ENCODE measurements at regions not wholly inside any gene's neighbourhood (a gene's known extent, or its start where the extent isn't known, plus 50 kb on each side); places are given as distances from the start of the nearest gene placed in this dataset.
"Not testable (repeated sequence)": the region's sequence is repeated elsewhere in the genome, so short reads cannot be mapped to it uniquely, and the experiment has no call there.

DNA sequence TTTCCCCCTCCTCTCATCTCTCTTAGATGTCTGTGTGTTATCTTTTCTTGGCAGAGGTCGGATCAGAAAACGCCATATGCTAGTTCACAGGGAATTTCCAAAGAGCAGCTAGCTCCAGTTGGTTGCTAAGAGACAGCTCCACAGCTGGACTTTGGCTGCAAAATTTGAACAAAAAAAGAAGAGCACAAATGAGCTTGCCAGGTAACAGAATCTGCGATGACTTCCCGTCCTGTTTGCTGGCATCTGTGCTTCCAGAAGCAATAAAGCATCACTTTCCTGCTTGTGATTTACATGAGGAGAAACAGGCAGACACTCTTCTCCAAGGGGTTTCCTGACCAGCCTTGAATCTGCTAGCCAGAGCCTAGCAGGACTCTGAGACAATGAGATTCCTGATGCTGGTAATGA lies 596.0 kb upstream of the B3GAT1 start:
- H3K4me1 ChIP-seq, result no peaks in the 10 kb centered on the region
- TF ChIP-seq CTCF (IDR thresholded peaks at IDR 0.05) (no peak), POLR2A (IDR thresholded peaks at IDR 0.05) (no peak)
- DNase-seq, result no peak
- no peaks in the 10 kb centered on the region for H3K36me3 ChIP-seq
- no peak overlapping the region for H3K4me3 ChIP-seq (replicated peaks in 1 of 3)
- intact Hi-C loops (cut with DNase I), result no loop called here
- no peak overlapping the region for H3K27ac ChIP-seq
- 37 to 41% methylated on average over 4 of the region's 4 CpGs for WGBS, 2 donors
- H3K27me3 ChIP-seq, result no peaks in the 10 kb centered on the region
- H3K9me3 ChIP-seq, result no peaks in the 10 kb centered on the region

GRCh38 chr11:135006800-135007199 lies 594.8 kb upstream of the B3GAT1 start:
- no peaks in the 10 kb centered on the region for H3K9me3 ChIP-seq
- H3K36me3 ChIP-seq, result no peaks in the 10 kb centered on the region
- intact Hi-C loops (cut with DNase I), result no loop called here
- H3K27ac ChIP-seq, result no peak overlapping the region
- 74 to 83% methylated on average over 3 to 4 of the region's 4 CpGs for WGBS, 2 donors
- no peak overlapping the region for H3K4me3 ChIP-seq (replicated peaks in 1 of 3)
- DNase-seq, result no peak
- H3K27me3 ChIP-seq, result no peaks in the 10 kb centered on the region
- TF ChIP-seq CTCF (IDR thresholded peaks at IDR 0.05), result no peak
- TF ChIP-seq POLR2A (IDR thresholded peaks at IDR 0.05), result no peak
- no peaks in the 10 kb centered on the region for H3K4me1 ChIP-seq

- Histone ChIP-seq H3K4me1 (no peaks in the 10 kb centered on the region), H3K27me3 (no peaks in the 10 kb centered on the region), H3K9me3 (no peaks in the 10 kb centered on the region), H3K36me3 (no peaks in the 10 kb centered on the region), H3K27ac (no peak overlapping the region), H3K4me3 (replicated peaks in 1 of 3) (no peak overlapping the region)
- no peak for DNase-seq
- no peak for TF ChIP-seq CTCF (IDR thresholded peaks at IDR 0.05)
- WGBS, 2 donors, result 29 to 49% methylated on average over 4 to 5 of the region's 5 CpGs
- intact Hi-C loops (cut with DNase I), result no loop called here
These were observed 592.5 kb upstream of the B3GAT1 start for GRCh38 chr11:135004495-135004894.

DNA sequence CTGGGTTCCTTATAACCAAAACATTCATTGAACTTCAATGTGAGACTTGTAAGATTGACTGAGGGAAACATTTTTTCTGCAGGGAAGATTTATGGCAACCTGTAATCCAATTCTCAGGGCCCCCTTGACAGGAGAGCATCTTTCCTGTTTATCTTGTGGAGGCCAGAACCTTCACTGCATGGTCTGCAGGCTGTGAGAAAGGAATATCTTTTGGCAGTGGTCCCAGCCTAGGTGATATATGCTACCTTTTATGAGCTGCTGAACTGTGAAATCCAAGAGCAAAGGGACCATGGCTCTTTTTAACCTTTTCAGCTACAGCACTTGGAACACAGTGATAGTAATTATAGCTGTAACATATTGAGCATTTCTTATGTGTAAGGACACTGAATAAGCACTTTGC lies 590.2 kb upstream of the B3GAT1 start:
- intact Hi-C loops (cut with DNase I), result no loop called here
- H3K27ac ChIP-seq, result no peak overlapping the region
- H3K4me3 ChIP-seq (replicated peaks in 1 of 3), result no peak overlapping the region
- H3K9me3 ChIP-seq, result no peaks in the 10 kb centered on the region
- DNase-seq, result no peak
- no peaks in the 10 kb centered on the region for H3K27me3 ChIP-seq
- TF ChIP-seq CTCF (IDR thresholded peaks at IDR 0.05), result no peak
- TF ChIP-seq POLR2A (IDR thresholded peaks at IDR 0.05), result no peak
- H3K4me1 ChIP-seq, result no peaks in the 10 kb centered on the region
- no peaks in the 10 kb centered on the region for H3K36me3 ChIP-seq

GRCh38 chr11:135001581-135001980 lies 589.5 kb upstream of the B3GAT1 start:
- Histone ChIP-seq H3K27me3 (no peaks in the 10 kb centered on the region), H3K27ac (no peak overlapping the region), H3K4me3 (replicated peaks in 1 of 3) (no peak overlapping the region), H3K4me1 (no peaks in the 10 kb centered on the region), H3K36me3 (no peaks in the 10 kb centered on the region), H3K9me3 (no peaks in the 10 kb centered on the region)
- WGBS, 2 donors, result 94 to 99% methylated on average over 2 of the region's 2 CpGs
- DNase-seq, result no peak
- TF ChIP-seq CTCF (IDR thresholded peaks at IDR 0.05), result no peak
- TF ChIP-seq POLR2A (IDR thresholded peaks at IDR 0.05), result no peak
- intact Hi-C loops (cut with DNase I), result no loop called here

DNA sequence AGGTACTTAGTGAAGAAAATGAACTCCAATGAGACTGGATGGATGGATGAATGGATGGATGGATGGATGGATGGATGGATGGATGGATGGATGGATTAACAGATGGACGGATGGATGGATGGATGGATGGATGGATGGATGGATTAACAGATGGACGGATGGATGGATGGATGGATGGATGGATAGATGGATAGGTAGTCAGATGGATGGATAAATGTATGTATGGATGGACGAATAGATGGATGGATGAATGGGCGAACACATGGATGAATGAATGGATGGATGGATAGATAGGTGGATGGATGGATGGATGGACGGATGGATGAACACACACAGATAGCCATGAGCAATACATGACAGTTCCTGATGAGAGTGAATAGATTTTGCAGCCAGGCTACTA lies 589.0 kb upstream of the B3GAT1 start:
- H3K27ac ChIP-seq; H3K9me3 ChIP-seq; H3K4me3 ChIP-seq (replicated peaks in 1 of 3); intact Hi-C loops (cut with DNase I); H3K27me3 ChIP-seq; DNase-seq; H3K4me1 ChIP-seq; H3K36me3 ChIP-seq: not testable (repeated sequence)
- 61 to 77% methylated on average over 5 of the region's 5 CpGs for WGBS, 2 donors

All from thyroid gland (tissue), 4 donors.